Peyer's patch (tissue), 4 donors: ENCODE measurements at regions not wholly inside any gene's neighbourhood (a gene's known extent, or its start where the extent isn't known, plus 50 kb on each side); places are given as distances from the start of the nearest gene placed in this dataset.

Source experiments
- DNase-seq, 3 donors: peaks; one replicate each; pipeline ENCODE4 v3.0.0-alpha.2; 2017 to 2019
- H3K27ac ChIP-seq, 4 donors: fragments of 200-600 bp; sonication (generic); one replicate each; pipeline ENCODE4 v1.5.1; 2016 to 2019
- H3K27me3 ChIP-seq, 2 donors: fragments of 200-600 bp; sonication (generic); one replicate each; pipeline ENCODE4 v1.5.1; 2019
- H3K36me3 ChIP-seq, 3 donors: fragments of 200-600 bp; sonication (generic); one replicate each; pipeline ENCODE4 v1.5.1; 2016 to 2019
- H3K4me1 ChIP-seq, 4 donors: fragments of 200-600 bp; sonication (generic); one replicate each; pipeline ENCODE4 v1.5.1; 2016 to 2019
- H3K4me3 ChIP-seq, 4 donors: fragments of 200-600 bp; sonication (generic); 1 replicate in 3 of 4; 2 replicates in 1 of 4; pipeline ENCODE4 v1.5.1; 2016 to 2019; ENCODE audit warnings: mild to moderate bottlenecking in 1 of 4
- H3K9me3 ChIP-seq, 4 donors: fragments of 200-600 bp; sonication (generic); one replicate each; pipeline ENCODE4 v1.5.1; 2016 to 2019; ENCODE audit warnings: mild to moderate bottlenecking in 1 of 4
- CTCF ChIP-seq, 6 experiments: fragments of 450-650 bp in 4 of 6; fragments of 200-600 bp in 2 of 6; sonication (generic) in 1 of 6; IDR thresholded peaks; one replicate each; pipeline ENCODE4 v1.5.1; 2017 to 2019; ENCODE audit warnings: antibody characterized with exemption in 6 of 6, mild to moderate bottlenecking in 3 of 6, moderate library complexity in 1 of 6
- POLR2A ChIP-seq, 2 donors: fragments of 450-650 bp; IDR thresholded peaks; one replicate each; pipeline ENCODE4 v1.5.1; 2017; ENCODE audit warnings: antibody characterized with exemption in 2 of 2, mild to moderate bottlenecking in 2 of 2, moderate library complexity in 2 of 2

- Histone ChIP-seq H3K36me3 (no peaks in the 10 kb centered on the region), H3K9me3 (no peaks in the 10 kb centered on the region), H3K4me3 (no peak overlapping the region), H3K27ac (no peak overlapping the region), H3K27me3 (no peaks in the 10 kb centered on the region), H3K4me1 (no peaks in the 10 kb centered on the region)
- DNase-seq = no peak
- TF ChIP-seq POLR2A (IDR thresholded peaks at IDR 0.05) = no peak
- TF ChIP-seq CTCF (IDR thresholded peaks at IDR 0.05) = no peak
Observed at GRCh38 chr1:188188317-188188716, 1359.6 kb downstream of the PLA2G4A start.

- H3K27ac ChIP-seq = no peak overlapping the region
- DNase-seq = no peak
- no peaks in the 10 kb centered on the region for H3K27me3 ChIP-seq
- no peaks in the 10 kb centered on the region for H3K9me3 ChIP-seq
- TF ChIP-seq POLR2A (IDR thresholded peaks at IDR 0.05) (no peak), CTCF (IDR thresholded peaks at IDR 0.05) (no peak)
- no peak overlapping the region for H3K4me3 ChIP-seq
- no peaks in the 10 kb centered on the region for H3K4me1 ChIP-seq
- H3K36me3 ChIP-seq = no peaks in the 10 kb centered on the region
Observed at GRCh38 chr1:188194916-188195315, 1366.2 kb downstream of the PLA2G4A start.

GRCh38 chr1:188218289-188218688 lies 1389.5 kb downstream of the PLA2G4A start:
- TF ChIP-seq CTCF (IDR thresholded peaks at IDR 0.05) = no peak
- TF ChIP-seq POLR2A (IDR thresholded peaks at IDR 0.05) = no peak
- no peaks in the 10 kb centered on the region for H3K36me3 ChIP-seq
- no peak overlapping the region for H3K4me3 ChIP-seq
- H3K9me3 ChIP-seq = no peaks in the 10 kb centered on the region
- no peaks in the 10 kb centered on the region for H3K27me3 ChIP-seq
- no peak overlapping the region for H3K27ac ChIP-seq
- no peak for DNase-seq
- H3K4me1 ChIP-seq = no peaks in the 10 kb centered on the region

GRCh38 chr1:188220051-188220450 lies 1391.3 kb downstream of the PLA2G4A start:
- Histone ChIP-seq H3K27ac (no peak overlapping the region), H3K4me1 (no peaks in the 10 kb centered on the region), H3K4me3 (no peak overlapping the region), H3K36me3 (no peaks in the 10 kb centered on the region), H3K9me3 (no peaks in the 10 kb centered on the region), H3K27me3 (no peaks in the 10 kb centered on the region)
- no peak for DNase-seq
- TF ChIP-seq POLR2A (IDR thresholded peaks at IDR 0.05) = no peak
- TF ChIP-seq CTCF (IDR thresholded peaks at IDR 0.05) = no peak

- no peaks in the 10 kb centered on the region for H3K27me3 ChIP-seq
- TF ChIP-seq CTCF (IDR thresholded peaks at IDR 0.05) = no peak
- no peak for TF ChIP-seq POLR2A (IDR thresholded peaks at IDR 0.05)
- no peaks in the 10 kb centered on the region for H3K9me3 ChIP-seq
- H3K4me1 ChIP-seq = no peaks in the 10 kb centered on the region
- DNase-seq = no peak
- H3K36me3 ChIP-seq = no peaks in the 10 kb centered on the region
- no peak overlapping the region for H3K27ac ChIP-seq
- no peak overlapping the region for H3K4me3 ChIP-seq
Observed at GRCh38 chr1:188224263-188224662, 1395.5 kb downstream of the PLA2G4A start.

- TF ChIP-seq POLR2A (IDR thresholded peaks at IDR 0.05) = no peak
- no peak for TF ChIP-seq CTCF (IDR thresholded peaks at IDR 0.05)
- Histone ChIP-seq H3K27ac (no peak overlapping the region), H3K4me1 (no peaks in the 10 kb centered on the region), H3K9me3 (no peaks in the 10 kb centered on the region), H3K27me3 (no peaks in the 10 kb centered on the region), H3K36me3 (no peaks in the 10 kb centered on the region), H3K4me3 (no peak overlapping the region)
- no peak for DNase-seq
Observed at GRCh38 chr1:188225975-188226374, 1397.2 kb downstream of the PLA2G4A start.
